Fibroblast of lung (primary cell): ENCODE measurements at regions not wholly inside any gene's neighbourhood (a gene's known extent, or its start where the extent isn't known, plus 50 kb on each side); places are given as distances from the start of the nearest gene placed in this dataset.

Experiments used
- EZH2 ChIP-seq: IDR thresholded peaks from 2 replicates; pipeline ENCODE4 v1.5.1; 2012; ENCODE audit warnings: low read length, control low read depth, mild to moderate bottlenecking; ENCODE audit errors: missing control alignments
- TF ChIP-seq, protein P1 (sequence below), 2 donors: IDR thresholded peaks in 1 of 2; conservative IDR thresholded peaks in 1 of 2; 1 replicate in 1 of 2; 2 replicates in 1 of 2; pipeline ENCODE4 v1.5.1; 2011 to 2012; ENCODE audit warnings: low read length in 2 of 2, control low read depth in 1 of 2, inconsistent platforms in 1 of 2, low read depth in 1 of 2, mild to moderate bottlenecking in 1 of 2

DNA sequence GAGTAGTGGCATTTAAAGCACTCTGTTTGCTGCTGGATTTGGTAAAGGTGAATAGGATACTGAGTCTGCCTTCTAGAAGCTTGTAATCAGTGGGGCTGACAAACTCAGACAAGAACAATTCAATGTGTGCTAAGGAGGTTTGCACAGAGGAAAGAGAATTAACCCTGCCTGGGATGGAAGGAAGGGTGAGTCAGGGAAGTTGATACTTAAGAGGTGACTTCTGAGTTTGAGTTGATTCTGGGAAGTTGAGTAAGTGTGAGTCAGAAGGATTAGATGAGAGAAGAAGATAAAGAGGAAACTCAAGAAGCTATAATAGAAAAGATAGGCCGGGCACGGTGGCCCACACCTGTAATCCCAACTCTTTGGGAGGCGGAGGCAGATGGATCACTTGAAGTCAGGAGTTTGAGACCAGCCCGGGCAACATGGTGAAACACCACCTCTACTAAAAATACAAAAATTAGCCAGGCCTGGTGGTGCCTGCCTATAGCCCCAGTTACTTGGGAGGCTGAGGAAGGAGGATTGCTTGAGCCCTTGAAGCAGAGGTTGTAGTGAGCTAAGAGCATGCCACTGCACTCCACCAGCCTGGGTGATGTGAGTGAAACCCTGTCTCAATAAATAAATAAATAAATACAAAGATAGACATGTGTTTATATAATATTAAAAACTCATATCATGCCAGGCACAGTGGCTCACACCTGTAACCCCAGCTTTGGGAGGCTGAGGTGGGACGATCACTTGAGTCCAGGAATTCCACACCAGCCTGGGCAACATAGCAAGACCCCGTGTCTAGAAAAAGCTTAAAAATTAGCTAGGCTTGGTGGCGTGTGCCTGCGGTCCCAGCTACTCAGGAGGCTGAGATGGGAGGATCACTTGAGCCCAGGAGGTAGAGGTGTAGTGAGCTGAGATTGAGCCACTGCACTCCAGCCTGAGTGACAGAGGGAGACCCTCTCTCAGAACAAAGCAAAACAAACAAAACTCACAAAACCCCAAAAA, 126.8 kb upstream of the CPM start:
- TF ChIP-seq, protein P1, sequence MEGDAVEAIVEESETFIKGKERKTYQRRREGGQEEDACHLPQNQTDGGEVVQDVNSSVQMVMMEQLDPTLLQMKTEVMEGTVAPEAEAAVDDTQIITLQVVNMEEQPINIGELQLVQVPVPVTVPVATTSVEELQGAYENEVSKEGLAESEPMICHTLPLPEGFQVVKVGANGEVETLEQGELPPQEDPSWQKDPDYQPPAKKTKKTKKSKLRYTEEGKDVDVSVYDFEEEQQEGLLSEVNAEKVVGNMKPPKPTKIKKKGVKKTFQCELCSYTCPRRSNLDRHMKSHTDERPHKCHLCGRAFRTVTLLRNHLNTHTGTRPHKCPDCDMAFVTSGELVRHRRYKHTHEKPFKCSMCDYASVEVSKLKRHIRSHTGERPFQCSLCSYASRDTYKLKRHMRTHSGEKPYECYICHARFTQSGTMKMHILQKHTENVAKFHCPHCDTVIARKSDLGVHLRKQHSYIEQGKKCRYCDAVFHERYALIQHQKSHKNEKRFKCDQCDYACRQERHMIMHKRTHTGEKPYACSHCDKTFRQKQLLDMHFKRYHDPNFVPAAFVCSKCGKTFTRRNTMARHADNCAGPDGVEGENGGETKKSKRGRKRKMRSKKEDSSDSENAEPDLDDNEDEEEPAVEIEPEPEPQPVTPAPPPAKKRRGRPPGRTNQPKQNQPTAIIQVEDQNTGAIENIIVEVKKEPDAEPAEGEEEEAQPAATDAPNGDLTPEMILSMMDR (conservative IDR thresholded peaks at IDR 0.05 in 1 of 2, IDR thresholded peaks at IDR 0.05 in 1 of 2; ENCODE audit: low read depth in 1 of 2, low read length in 2 of 2) = no peak
- no peak for TF ChIP-seq EZH2
